ENCODE measurements at regions not wholly inside any gene's neighbourhood (a gene's known extent, or its start where the extent isn't known, plus 50 kb on each side); places are given as distances from the start of the nearest gene placed in this dataset.

DNA sequence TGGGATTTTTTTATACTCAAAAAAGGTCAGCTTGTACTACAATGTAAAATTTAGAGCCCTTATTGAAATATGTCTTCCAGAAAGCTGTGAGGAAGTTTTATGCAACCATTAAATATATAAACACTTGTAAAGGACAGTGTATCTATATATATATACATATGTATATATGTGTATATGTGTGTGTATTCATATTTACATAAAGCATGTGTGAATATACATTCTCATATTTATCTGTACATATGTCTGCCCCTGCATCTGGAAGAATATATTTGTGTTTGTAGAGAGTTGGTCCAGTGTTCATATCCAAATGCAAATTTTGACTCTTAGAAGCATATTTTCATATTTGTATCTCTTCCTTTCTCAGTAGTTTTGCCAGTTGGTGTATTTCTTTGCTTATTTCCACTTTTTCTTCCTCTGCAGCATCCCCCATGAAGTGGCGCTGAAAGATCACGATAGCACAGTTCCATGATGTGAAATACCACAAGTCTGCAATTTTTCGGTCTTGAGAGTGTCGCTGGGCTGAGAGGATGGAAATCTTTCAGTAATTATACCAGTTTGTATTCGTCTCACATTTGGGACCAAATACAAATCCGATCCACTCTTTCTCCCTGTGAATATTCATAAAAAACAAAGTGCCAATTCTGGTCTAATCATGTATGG, 311.7 kb upstream of the DPH6 start:
- no peak for DNase-seq (ENCODE audit: low read depth)

DNA sequence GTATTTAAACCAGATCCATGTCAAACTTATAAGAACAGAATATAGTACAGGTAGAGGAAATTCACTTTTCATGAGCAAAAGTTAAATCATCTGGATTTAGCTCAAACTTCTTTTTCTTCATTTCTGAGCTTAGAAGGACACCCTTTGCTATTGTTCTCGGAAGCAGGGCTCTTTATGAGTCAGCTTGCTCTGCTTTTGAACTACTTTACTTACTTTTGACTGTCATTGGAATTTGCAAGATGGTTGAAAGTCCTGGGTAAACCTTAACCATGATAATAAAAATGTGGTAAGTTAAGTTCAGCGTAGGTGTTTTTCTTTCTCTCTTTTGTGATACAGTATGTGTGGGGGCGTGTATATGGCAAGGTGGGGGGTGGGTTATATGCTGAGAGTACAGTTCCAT, 312.7 kb upstream of the DPH6 start:
- no peak for DNase-seq (ENCODE audit: low read depth)

DNA sequence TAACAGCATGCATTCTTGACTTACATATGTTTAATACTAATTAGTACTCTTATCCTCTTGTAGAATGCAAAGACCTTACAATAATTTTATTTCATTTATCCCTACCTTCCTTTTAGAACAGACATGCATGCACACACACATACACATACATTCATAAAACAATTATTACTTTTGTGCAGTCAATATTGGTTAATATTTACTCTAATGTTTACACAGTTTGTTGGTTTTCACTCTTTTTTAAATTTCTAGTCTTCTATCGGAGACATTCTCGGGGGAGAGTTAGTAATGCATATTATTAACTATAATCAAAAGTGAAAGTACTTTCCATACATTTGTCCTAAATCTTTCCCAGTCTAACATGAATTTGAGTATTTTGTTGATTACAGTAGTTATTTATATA, 317.7 kb upstream of the DPH6 start:
- no peak for DNase-seq (ENCODE audit: low read depth)

DNA sequence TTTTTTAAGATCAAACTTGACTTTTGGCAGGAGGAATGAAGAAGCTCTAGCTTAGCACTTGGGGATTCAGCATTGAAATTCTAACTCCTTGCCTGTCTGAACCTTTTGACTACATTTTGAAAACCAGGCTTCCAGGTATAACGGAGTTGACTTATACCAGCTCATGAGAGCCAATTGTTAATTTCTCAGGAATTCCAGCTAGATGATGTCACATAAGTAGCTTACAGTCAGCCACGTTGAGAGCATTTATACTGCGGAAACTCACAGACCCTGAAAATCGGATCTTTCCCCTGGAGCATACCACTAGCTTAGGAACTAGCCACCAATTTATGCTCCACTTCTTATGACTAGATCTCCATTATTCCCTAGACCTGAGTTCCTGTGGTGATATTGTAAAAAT, 321.4 kb upstream of the DPH6 start:
- no peak for DNase-seq (ENCODE audit: low read depth)

DNA sequence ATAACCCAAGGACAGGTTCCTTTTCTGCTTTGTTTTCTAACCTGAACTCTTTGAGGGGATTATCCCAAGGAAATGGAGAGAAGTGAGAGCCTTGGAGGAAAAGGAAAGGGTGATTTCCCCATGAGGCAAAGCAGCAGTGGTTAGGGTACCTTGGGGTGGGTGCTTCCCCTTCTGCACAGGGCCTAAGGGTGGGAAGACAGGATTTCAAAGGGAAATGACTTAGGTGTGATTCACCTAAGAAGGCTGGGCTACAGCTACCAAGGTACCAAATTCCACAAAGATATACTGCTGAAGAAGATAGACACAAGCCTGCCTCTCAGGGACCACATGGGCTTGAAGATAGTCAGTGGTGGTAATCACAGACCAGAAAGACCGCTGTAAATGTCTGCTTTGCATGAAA, 325.3 kb upstream of the DPH6 start:
- DNase-seq (ENCODE audit: low read depth): no peak

DNA sequence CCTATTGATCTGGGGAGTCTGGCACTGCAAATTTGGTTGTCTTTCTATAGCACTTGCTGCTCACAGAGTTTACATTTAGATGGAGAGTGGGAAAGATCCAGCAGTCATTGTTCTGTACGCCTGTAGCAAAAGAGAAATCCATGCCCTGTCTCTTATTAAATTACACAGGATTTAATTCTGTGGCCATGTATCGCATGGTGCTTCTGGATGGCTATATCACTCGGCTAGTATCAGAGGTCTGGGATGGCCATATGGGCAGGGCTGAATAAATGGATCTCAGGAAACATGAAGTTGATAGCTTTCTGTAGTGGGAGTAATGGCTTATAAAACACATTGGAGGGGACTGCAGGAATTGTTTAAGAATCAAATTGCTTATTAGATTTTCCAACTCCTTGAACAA, 325.8 kb upstream of the DPH6 start:
- DNase-seq (ENCODE audit: low read depth): no peak

DNA sequence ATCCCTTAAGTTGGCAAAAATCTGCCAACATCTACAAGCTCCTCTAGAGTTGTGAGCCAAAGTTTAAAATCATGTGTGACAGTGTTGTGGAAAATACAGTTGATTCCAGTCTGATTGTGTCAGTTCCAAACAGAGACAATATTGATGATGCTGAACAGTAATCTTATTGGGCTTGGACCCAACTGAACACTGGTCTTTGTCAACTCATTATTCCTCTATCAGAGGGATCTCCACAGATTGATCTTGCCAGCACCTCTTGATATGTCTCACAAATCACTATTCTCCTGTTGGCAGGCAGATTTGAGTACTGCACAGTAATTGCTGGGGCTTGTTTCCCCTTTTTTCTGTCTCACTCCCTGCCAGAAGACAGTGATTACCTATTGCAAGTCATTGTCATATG, 326.6 kb upstream of the DPH6 start:
- DNase-seq (ENCODE audit: low read depth): no peak

DNA sequence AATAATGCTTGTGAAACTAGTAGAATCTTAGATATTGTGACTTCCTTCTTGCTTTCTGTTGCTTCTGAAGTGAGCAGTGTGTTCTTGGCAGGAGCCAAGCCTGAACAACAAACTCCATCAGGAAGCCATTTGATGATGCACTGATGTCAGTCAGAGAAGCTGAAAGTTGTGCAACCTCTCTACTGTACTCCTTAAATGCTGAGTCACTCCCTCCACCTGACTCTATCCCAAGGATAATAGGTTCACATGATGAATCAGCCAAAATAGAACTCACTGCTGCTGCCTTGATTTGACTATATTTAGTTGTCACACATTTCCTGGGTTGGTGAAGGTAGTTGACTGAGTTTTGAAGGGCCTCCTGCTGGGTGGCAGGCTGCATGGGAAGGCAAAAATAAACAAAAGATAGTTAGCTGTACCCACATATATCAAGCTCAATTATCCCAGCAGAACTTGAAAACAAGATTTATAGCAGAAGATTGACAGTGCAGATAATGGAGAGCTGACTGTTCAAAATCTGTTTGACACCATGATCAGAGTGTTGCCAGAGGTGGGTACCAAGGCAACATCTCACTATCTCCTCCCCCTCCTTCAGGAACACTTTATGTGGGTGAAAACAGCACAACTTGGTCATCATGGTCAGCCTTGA, 328.4 kb upstream of the DPH6 start:
- DNase-seq (ENCODE audit: low read depth): no peak

DNA sequence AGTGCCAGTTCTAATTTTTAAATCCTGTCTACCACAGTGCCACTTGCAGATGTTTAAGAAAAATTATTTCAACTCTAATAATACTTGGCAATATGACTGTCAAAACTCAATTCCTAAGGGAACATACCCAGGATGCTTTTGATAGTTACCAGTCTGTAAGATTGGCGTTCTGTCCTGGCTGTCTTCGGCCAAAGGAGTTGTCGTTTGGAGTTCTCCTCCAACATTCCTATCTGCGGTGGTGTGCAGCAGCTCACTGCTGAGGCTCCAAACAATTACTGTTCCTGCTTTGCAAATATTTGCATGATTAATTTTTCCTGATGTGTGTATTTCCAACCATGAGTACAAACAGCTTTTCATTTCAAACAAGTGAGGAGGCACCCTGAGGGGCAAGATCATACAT, 330.8 kb upstream of the DPH6 start:
- DNase-seq (ENCODE audit: low read depth): no peak

DNA sequence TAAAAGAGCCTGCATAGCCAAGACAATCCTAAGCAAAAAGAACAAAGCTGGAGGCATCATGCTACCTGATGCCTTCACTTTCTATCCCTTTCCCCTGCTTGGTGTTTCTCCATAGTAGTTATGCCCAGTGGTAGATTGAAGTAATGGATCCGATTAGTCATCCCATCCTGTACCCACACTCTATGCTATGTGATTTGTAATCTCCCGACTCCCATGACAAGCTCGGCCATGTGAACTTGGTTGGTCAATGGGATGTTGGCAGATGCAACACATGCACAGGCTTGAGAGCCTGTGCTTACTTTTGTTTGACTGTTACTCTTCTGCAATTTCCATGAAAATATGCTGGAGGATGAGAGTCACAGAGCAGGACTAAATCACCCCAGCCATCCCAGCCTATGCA, 334.9 kb upstream of the DPH6 start:
- DNase-seq (ENCODE audit: low read depth): no peak

DNA sequence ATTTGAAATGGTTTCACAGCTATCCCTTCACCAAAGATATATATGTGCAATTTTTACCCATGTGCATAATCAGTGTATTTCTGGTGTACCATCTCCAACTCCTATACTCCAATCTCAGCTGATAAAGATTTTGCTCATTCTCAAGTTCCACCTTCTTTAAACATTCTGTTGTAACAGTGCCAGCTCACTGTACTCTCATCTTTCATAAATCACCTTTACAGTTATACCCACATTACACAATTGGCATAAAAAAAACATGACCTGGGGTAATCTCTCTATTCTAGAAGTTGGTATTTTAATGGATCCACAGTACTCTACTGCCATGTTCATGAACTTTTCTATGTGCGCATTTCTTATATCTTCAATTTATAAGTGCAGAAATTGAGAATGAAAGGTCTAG, 339.9 kb upstream of the DPH6 start:
- no peak for DNase-seq (ENCODE audit: low read depth)

DNA sequence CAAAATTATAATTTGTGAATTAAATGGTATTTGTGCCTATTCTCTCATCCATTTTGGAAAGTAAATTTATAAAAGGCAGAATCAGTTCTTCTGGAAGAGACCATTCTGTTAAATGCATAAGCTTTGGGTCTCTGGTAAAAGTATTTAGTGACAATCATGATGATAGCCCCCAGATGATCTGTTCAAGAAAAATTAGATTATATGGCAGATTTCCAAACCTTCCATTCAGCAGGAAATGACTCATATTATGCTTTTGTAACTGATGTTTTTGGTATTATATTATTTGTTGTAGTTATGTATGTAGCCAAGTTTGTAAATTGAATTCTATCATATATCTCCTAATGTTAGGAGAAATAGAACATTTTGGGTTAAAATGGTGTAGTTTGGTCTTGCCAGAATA, 340.8 kb upstream of the DPH6 start:
- no peak for DNase-seq (ENCODE audit: low read depth)

DNA sequence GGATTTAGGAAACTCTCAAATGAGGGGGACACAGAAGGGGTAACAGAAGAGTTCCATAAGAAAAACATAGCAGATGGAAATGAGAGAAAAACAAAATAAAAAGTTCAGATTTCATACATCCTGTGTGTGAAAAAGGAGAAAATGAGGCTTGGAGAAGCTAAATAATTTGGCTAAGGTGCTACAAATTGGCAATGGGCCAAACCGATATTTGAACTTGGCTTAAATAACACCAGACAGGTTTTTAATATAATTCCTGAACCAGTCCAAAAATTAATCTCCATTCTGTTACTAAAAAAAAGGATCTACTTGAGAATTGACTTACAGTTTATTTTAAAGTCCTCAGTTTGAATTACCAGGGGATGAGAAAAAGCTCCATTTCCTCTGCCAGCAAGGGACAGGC, 342.9 kb upstream of the DPH6 start:
- no peak for DNase-seq (ENCODE audit: low read depth)

DNA sequence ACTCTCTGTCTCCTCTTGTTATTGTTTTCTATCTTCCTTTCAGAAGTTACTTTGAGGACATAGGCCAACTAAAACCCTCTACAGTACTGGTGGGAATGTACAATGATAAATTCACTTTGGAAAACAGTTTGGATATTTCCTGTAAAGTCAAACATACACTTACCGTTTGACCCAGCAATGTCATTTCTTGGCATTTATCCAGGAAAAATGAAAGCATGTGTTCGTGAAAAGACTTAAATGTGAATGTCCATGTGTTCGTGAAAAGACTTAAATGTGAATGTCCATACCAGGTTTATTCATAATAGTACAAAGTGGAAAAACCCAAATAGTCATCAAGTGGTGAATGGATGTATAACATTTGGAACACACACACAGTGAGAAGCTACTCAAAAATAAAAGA, 361.5 kb upstream of the DPH6 start:
- no peak for DNase-seq (ENCODE audit: low read depth)

DNA sequence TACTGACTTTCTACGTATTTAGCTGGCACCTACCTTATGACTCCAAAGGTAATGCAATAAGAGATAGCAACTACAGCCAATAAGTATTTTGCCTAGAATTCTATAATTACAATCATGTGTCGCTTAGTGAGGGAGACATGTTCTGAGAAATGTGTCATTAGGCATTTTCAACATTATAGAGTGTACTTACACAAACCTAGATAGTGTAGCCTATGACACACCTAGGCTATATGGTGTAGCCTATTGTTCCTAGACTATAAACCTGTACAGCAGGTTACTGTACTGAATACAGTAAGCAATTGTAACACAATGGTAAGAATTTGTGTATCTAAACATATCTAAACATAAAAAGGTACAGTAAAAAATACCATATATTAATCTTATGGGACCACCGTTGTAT, 363.4 kb upstream of the DPH6 start:
- DNase-seq (ENCODE audit: low read depth): no peak

DNA sequence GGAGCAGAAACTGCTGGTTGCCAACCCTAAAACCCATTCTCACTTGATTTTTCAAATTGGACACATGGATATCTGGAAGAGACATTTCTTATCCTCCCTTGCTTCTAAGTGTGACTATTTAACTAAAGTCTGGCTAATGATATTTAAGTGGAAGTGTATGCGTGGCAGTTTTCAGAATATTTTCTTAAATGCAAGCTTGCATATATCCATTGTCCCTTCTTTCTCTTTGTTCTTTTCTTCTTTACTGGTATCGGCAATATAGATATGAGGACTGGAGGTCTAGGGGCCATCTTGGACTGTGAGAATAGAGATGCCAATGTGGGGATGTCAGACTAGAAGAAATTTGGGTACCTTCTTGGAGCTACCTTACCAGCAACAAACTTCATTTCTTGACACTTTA, 364.3 kb upstream of the DPH6 start:
- no peak for DNase-seq (ENCODE audit: low read depth)

DNA sequence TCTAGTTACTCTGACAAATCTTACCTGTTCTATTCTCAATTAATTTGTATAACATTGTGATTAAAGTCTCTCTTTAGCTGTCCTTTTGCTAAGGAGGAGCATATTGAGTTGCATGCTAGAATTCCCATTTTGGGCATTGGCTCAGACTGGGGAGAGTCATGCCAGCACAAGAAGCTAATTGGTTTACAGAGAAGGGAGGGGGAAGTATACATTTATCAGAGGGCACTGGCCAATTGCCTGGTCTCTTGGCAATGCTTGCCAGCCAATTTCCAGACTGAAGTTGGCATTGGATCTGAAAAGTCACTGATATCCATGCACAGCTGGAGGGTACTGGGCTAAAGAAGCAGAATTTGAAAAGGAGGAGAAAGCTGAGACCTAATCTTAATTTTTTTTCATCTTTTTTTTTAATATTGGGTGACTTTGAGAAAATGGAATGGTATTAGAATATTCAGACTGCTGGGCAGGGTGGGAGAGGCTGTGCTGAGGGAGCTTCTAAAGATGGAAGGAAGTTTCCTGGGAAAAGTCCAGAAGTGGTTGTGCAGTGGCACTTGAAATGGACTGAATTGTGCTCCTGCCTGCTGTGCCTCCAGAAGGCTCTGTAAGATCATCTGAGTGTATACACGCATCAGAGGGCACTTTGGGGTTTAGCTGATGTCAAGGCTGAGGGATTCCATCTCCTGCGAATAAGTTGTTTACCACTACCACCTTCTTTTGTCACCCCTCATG, 365.2 kb upstream of the DPH6 start:
- no peak for DNase-seq (ENCODE audit: low read depth)

DNA sequence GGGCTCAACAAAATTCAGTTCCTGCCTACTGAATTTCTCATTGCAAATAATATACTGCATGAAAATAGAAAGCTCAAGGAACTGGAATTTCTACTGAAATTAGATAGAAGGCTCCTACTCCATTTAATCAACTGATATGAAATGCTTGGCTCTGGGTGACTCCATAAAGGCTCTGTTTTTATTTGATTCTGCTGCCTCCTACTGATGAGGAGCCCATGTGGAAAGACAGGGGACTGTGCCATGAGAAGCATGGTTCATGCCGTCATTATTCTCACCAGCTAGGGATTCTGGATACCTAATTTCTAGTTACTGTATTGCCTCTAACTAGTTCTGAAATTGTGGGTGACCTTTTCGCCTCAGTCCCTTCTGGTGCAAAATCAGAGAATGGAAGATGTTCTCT, 366.2 kb upstream of the DPH6 start:
- no peak for DNase-seq (ENCODE audit: low read depth)

DNA sequence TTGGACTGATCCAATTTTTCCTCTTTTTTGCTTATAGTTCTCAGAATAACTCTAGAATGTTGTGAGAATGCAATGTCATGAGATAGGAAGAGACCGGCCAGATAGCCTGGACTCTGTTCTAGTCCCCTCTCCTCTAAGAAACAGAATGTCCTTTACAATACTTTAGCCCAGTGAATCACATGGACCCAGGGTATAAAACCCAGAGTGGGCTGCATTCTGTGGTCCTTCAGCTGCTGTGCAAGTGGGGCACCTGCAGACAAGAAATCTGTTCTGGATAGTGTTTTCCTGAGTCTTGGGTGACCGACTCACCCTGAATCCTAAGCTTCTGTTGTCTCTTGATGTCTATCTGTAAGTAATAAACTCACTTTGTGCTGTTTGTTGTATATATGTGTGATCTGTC, 368.6 kb upstream of the DPH6 start:
- DNase-seq (ENCODE audit: low read depth): no peak

DNA sequence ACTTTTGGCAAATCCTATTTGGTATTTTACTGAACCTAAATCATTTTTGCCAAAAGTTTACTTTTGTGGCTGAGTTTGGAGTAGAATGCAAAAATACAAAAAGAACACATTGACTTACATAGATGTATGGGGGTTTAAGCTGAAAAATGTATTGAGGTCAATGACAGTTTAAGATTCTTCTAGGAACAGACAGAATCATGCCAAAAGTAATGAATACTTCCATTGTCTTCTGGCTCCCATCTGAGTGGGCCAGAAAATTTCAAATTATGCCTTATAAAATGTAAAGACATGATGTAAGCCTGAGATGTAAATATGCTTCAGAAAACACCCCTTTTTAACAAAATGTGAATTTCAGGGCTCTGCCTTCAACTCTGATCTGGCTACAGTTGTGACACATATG, 375.1 kb upstream of the DPH6 start:
- no peak for DNase-seq (ENCODE audit: low read depth)

DNA sequence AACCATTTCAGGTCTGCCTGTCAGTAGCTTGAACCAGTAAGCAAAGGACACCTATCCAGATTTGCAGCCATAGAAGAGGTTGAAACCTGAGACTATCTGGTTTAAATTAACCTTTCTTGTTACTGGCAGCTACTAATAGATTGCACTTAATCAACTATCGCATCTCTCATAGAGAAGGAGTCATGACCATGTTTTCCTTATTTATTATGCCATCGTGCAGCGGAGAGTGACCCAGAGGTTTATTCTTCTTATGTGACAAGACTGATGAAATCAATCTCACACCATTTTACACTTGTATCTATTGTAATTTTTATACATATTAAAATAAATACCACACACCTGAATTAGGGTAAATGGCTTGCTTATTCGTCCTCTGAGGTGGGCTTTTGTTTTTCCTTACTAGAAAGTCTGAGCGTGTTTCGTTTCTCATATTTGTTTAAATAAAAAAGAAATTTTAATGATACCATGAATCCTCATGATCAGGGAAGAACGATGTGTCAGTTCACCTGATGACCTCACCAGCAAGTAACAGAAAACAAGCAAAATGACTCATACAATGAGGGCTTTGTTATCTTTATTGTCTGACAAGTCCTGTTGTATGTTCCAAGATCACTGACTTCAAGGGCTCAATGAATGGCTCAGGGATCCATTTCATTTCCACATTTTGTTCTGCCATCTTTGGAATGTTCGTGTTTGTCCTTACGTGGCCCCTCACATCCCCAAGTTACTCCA, 379.5 kb upstream of the DPH6 start:
- no peak for DNase-seq (ENCODE audit: low read depth)

DNA sequence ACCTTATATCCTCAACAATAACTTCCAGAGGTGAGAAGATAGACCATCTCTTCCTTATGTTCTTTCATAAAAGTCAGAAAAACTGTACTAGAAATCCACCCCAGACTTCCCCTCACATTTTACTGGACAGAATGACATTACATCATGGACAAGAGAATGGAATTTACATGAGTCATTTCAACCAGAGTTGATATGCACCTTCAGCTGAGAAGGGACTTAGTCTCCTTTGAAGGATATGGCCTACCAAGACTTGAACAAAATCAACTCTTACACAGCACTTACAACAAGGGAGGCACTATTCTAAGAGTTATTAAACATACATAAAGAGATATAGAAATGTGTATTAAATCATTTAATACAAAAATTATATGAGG, 380.0 kb upstream of the DPH6 start:
- DNase-seq (ENCODE audit: low read depth): no peak

DNA sequence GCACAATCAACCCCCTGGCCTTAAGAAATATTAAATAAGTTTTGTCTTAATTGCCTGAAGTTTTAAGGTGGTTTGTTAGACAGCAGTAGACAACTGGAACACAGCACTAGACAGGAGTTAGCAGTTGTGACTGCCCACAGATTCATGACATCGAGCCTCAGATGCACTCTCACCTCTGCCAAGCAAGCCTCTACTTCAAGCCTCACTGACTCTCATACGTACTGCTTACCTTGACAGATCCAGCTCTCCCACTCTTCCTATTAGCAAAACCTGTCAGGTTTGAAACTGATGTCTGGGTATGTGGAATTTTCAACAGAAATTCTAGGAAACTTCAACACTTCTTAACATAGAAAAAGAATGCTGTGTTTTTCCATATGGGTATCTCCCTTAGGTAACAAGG, 382.9 kb upstream of the DPH6 start:
- DNase-seq (ENCODE audit: low read depth): no peak

All from activated T-cell treated with anti-CD3 and anti-CD28 coated beads for 48 hours (primary cell).